Astrocyte of the hippocampus (primary cell): ENCODE measurements at regions not wholly inside any gene's neighbourhood (a gene's known extent, or its start where the extent isn't known, plus 50 kb on each side); places are given as distances from the start of the nearest gene placed in this dataset.
"Not testable (repeated sequence)": the region's sequence is repeated elsewhere in the genome, so short reads cannot be mapped to it uniquely, and the experiment has no call there.

ENCODE experiments used
- DNase-seq: peaks from one replicate; pipeline ENCODE4 v3.0.0; 2011; ENCODE audit warnings: low read depth, low spot score

- DNase-seq: not testable (repeated sequence)
Observed at GRCh38 chr1:229173491-229174476, 97.1 kb upstream of the RAB4A start.

- DNase-seq: not testable (repeated sequence)
Observed at GRCh38 chr1:229175297-229175696, 95.6 kb upstream of the RAB4A start.

- DNase-seq: peak; percentile 13
Observed at GRCh38 chr1:229176457-229176856, 94.5 kb upstream of the RAB4A start.

- no peak for DNase-seq
Observed at GRCh38 chr1:229180161-229180560, 90.8 kb upstream of the RAB4A start.

GRCh38 chr1:229181419-229181818 lies 89.5 kb upstream of the RAB4A start:
- DNase-seq: no peak

GRCh38 chr1:229183588-229183987 lies 87.3 kb upstream of the RAB4A start:
- no peak for DNase-seq

GRCh38 chr1:229184066-229184465 lies 86.8 kb upstream of the RAB4A start:
- no peak for DNase-seq

- no peak for DNase-seq
Observed at GRCh38 chr1:229185963-229186362, 84.9 kb upstream of the RAB4A start.

- no peak for DNase-seq
Observed at GRCh38 chr1:229186373-229187056, 84.4 kb upstream of the RAB4A start.

GRCh38 chr1:229190057-229190575 lies 80.8 kb upstream of the RAB4A start:
- DNase-seq: no peak

- DNase-seq: peak; percentile 16
Observed at GRCh38 chr1:229191066-229191674, 79.7 kb upstream of the RAB4A start.

GRCh38 chr1:229192031-229192430 lies 78.9 kb upstream of the RAB4A start:
- no peak for DNase-seq

GRCh38 chr1:229192853-229193252 lies 78.1 kb upstream of the RAB4A start:
- no peak for DNase-seq

- DNase-seq: no peak
Observed at GRCh38 chr1:229194096-229194495, 76.8 kb upstream of the RAB4A start.

- DNase-seq: no peak
Observed at GRCh38 chr1:229195246-229195645, 75.7 kb upstream of the RAB4A start.

- no peak for DNase-seq
Observed at GRCh38 chr1:229196404-229197264, 74.3 kb upstream of the RAB4A start.

GRCh38 chr1:229197265-229197585 lies 73.7 kb upstream of the RAB4A start:
- no peak for DNase-seq

GRCh38 chr1:229199261-229200243 lies 71.4 kb upstream of the RAB4A start:
- no peak for DNase-seq

- peak; percentile 55 for DNase-seq
Observed at GRCh38 chr1:229203030-229203751, 67.7 kb upstream of the RAB4A start.
